Midbrain (tissue), 1 donor: ENCODE measurements at regions not wholly inside any gene's neighbourhood (a gene's known extent, or its start where the extent isn't known, plus 50 kb on each side); places are given as distances from the start of the nearest gene placed in this dataset.

Experiments used
- DNase-seq: peaks from one replicate; lab custom pipeline; 2025; lab: John Stamatoyannopoulos, UW

GRCh38 chr11:115081972-115082371 lies 403.6 kb downstream of the NXPE2 start:
- DNase-seq: no peak

GRCh38 chr11:115083144-115083806 lies 404.9 kb downstream of the NXPE2 start:
- no peak for DNase-seq

GRCh38 chr11:115084231-115084630 lies 405.9 kb downstream of the NXPE2 start:
- no peak for DNase-seq

GRCh38 chr11:115085461-115086210 lies 407.3 kb downstream of the NXPE2 start:
- peak; percentile 68 for DNase-seq

DNA sequence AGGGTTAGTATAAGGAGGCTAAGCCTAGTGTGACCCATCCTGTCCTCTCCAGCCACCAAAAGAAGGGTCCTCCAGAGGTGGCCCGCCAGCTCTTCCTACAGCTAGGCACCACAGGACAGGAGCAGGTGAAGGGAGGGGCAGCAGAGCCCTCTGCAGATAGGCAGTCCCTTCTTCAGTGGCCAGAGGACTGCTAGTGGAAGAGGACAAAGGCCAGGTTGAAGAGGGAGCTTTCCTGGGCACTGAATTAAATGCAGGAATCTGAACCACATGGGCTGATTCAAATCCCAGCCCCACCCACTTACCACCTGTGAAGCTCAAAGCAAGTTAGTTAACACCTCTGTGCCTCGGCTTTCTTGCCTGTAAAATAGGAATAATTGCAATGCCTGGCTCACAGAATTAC lies 409.5 kb downstream of the NXPE2 start:
- DNase-seq: no peak

GRCh38 chr11:115092516-115092915 lies 411.7 kb downstream of the CADM1 start:
- no peak for DNase-seq

- no peak for DNase-seq
Observed at GRCh38 chr11:115097796-115098408, 406.3 kb downstream of the CADM1 start.

DNA sequence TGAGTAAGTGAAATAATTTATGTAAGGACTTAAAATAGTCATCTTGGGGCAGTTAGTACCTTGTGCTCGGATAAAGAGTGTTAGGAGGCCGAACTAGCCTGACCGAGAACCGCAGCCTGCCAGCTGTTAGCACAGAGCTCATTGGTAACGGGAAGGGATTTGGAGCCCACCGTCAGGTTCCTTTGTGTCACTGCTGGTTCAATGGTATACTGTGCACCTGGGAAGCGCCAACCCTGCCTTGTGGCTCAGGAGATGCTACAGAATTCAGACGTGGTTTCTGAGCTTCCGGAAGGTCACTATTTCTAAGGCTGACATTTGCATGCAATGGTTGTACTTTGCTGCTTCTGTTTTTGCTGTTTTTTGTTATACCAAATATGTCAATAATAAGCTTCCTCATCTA lies 403.5 kb downstream of the CADM1 start:
- no peak for DNase-seq

GRCh38 chr11:115103921-115104320 lies 400.3 kb downstream of the CADM1 start:
- no peak for DNase-seq

DNA sequence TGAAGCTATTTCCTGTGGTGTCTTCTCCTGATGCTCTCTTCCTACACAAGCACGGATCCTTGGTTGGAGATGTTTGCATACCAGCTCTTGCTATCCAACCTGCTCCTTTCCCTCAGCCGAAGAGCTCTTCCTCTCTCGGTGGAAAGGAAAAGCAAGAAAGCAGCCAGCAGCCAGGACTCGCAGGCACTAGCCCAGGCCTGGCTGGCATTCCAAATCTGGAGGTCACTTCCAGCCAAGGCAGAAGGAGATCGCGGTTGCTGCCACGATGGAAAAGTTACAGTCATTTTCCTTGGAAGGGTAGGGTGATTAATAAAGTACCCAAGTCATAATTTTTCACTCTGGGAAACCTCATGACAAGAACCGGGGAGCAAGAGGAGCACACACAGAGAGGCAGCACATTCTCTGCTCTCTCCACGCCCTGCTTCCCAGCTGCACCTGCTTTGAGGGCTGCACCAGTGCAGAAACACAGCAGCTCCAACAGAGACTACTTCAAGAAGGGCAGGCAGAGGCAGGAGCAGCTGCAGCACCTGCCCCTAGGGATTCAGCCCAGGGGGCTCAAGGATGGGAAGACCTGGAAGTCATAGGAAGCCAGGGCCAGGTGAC lies 399.3 kb downstream of the CADM1 start:
- no peak for DNase-seq

DNA sequence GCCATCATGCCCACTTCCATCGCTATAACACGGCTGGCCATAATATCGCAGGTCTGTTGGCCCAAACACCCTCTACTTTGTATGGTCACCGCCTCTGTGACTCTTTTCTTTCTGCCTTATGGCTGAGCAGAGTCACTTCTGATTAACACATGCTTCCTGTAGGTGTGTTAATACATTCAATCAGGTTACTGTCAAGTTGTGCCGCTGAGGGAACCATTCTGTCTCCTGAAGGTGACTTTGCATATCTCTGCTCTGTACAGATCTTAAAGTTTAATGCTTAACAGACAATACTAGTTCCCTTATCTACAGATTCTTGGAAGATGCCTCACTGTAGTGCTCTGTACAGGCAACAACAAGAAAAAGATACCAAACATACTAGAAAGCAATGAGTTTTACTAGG lies 393.1 kb downstream of the CADM1 start:
- no peak for DNase-seq

DNA sequence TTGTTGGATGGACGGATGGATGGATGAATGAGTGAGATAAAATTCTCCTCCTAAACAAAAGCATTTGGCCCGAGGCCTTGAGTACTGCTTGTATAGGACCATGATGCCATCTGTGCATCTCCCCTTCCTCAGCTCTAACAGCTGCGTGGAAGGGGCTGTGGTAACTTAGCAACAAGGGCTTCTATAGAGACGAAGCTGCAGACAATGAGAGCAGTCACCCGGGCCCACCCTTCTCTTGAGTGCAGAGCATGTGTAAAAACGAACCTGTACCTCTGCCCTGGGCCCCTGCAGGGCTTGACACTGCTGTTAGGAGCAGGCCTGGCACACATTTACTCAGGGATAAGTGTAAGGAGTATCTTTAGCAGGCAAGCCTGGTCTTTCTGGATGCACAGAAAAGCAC lies 391.5 kb downstream of the CADM1 start:
- no peak for DNase-seq

DNA sequence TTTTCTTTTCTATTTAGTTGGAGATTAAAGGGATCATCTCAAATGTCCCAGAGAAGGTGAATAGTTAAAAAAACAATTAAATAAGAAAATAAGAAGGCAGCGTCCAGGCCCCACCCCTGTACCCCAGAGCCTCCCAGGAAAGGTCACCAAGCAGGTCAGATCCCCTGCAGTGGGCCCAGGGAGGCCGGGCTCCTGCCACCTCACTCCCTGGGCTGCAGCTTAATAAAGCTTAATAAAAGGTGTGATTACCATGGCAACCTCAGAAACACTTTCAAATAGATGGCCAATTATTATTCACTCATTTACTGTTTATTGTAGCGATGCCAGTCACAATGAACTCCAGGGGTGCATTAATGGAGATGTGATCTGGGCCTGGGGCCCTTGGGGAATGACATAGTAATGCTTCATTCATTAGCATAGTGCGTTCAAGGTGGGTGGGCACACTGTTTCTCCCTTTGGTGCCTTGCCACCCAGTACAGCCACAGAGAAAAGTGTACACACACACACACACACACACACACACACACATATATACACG lies 386.2 kb downstream of the CADM1 start:
- no peak for DNase-seq

GRCh38 chr11:115119146-115119545 lies 385.1 kb downstream of the CADM1 start:
- no peak for DNase-seq
